Epidermal melanocyte (primary cell): ENCODE measurements at regions not wholly inside any gene's neighbourhood (a gene's known extent, or its start where the extent isn't known, plus 50 kb on each side); places are given as distances from the start of the nearest gene placed in this dataset.
A peak's percentile ranks its signal among the peaks of the same experiment; 100 is the strongest.
"Not testable (repeated sequence)": the region's sequence is repeated elsewhere in the genome, so short reads cannot be mapped to it uniquely, and the experiment has no call there.

Experiments used
- DNase-seq: peaks from one replicate; pipeline ENCODE4 v3.0.0; 2011; ENCODE audit warnings: low spot score; ENCODE audit not compliant: insufficient read length

DNA sequence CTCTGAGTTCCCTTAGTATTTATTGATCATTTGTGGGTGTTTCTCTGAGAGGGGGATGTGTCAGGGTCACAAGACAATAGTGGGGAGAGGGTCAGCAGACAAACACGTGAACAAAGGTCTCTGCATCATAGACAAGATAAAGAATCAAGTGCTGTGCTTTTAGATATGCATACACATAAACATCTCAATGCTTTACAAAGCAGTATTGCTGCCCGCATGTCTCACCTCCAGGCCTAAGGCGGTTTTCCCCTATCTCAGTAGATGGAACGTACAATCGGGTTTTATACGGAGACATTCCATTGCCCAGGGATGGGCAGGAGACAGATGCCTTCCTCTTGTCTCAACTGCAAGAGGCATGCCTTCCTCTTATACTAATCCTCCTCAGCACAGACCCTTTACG, 523.5 kb downstream of the UQCRFS1 start:
- DNase-seq, result not testable (repeated sequence)

GRCh38 chr19:28687296-28687695, 525.7 kb downstream of the UQCRFS1 start:
- no peak for DNase-seq

DNA sequence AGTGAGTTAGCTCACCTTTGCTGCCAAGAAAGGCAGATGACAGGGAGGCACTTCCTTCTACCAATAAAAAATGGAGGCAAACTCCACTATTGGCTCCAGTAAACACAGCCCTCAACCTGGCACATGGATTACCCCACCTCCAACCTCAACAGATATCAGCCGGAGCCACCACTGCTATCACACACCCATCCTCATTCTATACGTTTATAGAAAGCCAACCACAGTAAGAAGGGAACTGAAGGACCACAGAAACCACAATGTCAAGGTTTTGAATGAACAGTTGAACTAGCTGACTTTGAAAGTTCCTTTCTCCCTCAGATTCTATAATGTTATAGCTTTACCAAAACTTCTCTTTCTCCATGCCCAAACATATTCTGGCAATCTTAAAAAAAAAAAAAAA, 526.2 kb downstream of the UQCRFS1 start:
- no peak for DNase-seq

- no peak for DNase-seq
Measured at GRCh38 chr19:28685802-28686201, 527.1 kb downstream of the UQCRFS1 start.

- DNase-seq, result not testable (repeated sequence)
Measured at GRCh38 chr19:28685077-28685476, 527.9 kb downstream of the UQCRFS1 start.

- DNase-seq, result no peak
Measured at GRCh38 chr19:28680111-28680510, 532.8 kb downstream of the UQCRFS1 start.

- DNase-seq, result no peak
Measured at GRCh38 chr19:28670836-28671235, 542.1 kb downstream of the UQCRFS1 start.

DNA sequence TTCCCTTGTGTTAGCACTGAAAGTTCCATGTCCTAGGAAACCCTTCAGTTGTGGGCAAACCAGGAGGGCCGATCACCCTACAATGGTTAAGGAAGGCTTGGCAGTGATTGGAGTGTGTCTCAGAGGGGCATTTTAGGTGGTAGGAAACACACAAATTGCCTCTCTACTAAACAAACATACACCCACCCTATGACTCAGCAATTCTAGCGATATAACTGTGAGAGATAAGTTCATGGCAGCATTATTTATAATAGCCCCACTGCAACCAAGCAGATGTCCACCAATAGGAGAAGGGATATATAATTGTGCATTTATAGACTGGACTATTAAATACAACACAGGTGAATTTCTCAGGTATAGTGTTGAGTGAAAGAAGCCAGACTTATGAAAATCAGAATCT, 543.1 kb downstream of the UQCRFS1 start:
- DNase-seq, result no peak

DNA sequence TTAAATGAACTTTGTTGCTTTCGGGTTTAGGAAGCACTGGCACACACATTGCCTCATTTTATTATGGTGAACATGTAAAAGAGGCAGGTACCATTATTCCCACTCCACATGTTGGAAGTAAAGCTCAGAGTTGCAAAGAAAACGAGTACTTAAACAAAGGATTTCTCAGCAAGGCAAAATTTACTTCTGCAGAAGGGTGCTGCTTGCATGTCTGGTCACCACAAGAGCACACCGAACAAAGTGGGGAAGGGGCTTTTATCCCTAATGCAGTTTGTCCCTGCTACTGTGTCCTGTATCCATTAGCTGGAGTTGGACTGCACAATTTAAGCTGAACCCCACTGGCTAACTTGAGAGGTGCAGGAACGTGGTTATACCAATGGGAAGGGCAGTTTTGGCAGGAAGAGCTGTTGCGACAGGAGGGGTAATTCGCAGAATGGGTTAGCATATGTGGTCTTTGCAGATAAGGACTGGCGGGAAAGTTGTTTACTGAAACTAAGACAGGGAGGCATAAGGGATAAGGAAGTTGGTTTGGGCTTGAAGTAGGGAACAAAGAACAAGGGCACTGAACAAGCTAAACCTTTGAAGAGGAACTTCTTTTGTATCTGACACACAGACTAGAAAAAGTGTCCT, 545.5 kb downstream of the UQCRFS1 start:
- no peak for DNase-seq

DNA sequence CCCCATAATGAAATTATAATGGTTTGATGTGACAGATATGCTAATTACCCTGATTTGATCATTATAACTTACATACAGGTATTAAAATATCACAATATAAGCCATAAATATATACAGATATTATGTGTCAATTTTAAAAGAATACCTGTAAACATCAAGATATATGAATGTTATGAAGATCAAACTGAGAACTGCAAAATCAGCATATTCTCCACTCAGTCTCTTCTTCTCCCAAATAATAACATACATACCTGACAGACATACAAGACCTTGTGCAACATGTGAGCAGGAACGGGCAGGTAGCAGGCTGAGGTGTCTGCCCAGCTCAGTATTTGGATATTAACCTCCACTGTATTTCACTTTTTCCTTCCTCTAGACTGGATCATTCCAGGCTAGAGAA, 547.2 kb downstream of the UQCRFS1 start:
- DNase-seq, result no peak

- no peak for DNase-seq
Measured at GRCh38 chr19:28656644-28657043, 556.3 kb downstream of the UQCRFS1 start.

GRCh38 chr19:28655054-28655453, 557.9 kb downstream of the UQCRFS1 start:
- DNase-seq, result no peak

GRCh38 chr19:28652765-28653164, 560.2 kb downstream of the UQCRFS1 start:
- DNase-seq, result peak; percentile 17

GRCh38 chr19:28646629-28647028, 566.3 kb downstream of the UQCRFS1 start:
- no peak for DNase-seq

GRCh38 chr19:28644169-28644775, 568.7 kb downstream of the UQCRFS1 start:
- DNase-seq, result no peak

DNA sequence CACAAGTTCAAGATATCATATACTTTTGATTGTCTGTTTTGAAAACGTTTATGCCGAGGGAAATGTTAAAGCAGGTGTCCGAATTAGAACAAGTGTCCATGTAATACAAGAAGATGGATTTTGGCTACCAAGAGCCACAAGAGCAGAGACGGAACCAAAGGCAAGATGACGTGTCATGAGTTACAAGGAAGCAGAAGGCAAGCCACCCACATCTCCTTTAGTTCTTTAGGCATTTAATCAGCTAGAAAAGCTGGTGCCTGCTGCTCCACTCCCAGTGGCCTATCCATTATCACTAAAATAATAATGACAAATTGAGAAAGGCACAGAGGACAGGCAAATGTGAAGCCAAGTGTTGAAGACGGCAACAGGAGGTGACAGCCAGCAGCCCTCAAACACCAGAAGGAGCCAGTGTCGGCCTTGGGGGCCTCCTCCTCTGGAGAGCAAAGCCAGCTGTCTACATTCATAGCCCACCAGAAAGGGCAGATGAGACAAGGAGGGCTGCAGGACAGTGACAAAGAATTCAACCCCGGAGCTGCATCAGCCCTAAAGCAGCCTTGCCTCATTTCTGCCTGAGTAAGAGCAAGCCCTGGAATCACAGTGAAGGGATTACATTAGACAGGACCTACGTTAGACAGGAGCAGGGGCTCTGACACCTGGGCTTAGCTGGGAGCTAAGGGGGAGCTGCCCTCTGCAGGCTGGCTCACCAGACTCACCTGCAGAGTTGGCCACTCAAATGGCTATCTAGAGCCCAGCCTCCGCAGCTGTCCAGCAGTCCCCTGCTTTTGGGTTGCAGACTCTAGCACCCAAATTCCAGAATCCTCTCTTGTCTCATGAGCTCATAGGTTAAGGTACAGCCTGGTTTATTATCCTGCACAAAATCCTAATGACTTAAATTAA, 569.9 kb downstream of the UQCRFS1 start:
- no peak for DNase-seq

DNA sequence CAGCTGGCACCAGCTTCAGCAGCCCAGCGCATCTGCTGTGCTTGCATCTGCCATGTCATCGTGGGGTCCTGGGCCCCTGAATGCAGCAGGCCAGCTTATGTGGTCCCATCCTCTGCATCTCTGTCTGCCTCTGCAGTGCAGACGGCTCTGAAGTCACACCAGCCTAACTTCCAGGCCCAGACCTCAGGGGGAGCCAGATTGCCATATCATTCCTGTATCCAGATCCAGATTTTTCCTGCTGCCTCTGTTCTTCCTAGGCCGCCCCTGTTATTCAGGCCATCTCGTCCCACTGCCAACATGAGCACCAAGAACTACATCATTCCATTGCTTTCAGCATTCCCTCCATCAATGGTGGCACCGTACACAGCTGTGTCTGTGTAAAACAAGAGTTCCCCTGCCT, 571.6 kb downstream of the UQCRFS1 start:
- no peak for DNase-seq

DNA sequence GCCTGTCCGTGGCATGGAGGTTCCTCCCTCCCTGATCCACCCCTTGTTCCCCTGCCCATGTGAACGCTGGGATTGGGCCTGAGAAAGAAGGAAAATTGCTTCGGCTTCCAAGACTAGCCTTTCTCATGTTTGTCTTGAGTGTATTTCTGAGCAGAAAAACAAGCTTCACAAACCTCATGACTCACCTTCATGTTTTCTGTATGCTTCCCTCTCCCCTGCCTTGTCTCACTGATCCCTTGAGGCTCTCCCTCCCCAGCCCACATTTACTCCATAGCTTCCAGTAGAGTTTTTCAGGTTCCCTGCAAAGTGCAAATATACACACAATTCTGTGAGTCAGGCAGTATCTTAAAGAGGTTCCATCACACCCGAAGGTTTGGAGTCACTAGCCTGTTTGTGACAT, 572.4 kb downstream of the UQCRFS1 start:
- DNase-seq, result no peak

- no peak for DNase-seq
Measured at GRCh38 chr19:28638445-28638844, 574.5 kb downstream of the UQCRFS1 start.

DNA sequence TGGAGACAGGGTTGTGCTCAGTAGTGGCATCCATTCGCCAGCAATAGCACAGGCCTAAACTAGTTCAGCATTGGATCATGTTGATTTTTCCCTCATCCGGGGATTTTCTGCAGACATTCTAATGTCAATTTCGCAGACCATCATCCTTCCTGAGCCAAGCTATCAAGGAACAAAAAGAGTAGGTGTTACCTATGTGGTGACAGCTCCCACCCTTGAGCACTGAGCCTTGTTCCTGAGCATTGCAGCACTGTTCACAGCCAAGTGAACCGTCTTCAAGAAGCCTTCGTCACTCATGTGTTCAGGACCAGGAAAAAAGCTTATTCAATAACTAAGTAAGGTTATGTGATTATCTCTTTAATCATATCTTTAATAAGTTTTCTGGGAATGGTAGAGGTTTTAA, 576.2 kb downstream of the UQCRFS1 start:
- DNase-seq, result no peak

- DNase-seq, result no peak
Measured at GRCh38 chr19:28636016-28636629, 576.8 kb downstream of the UQCRFS1 start.

DNA sequence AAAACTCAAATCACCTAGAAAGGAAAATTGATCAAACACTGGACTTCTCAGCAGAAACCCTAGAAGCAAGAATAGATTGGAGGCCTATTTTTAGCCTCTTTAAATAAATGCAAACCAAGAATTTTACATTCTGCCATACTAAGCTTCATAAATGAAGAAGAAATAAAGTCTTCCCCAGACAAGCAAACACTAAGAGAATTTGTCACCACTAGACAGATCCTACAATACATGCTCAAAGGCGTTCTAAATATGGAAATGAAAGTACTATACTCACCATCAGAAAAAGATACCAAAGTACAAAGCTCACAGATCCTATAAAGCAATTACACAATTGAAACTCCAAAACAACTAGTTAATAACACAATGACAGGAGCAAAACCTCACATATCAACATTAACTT, 578.1 kb downstream of the UQCRFS1 start:
- DNase-seq, result no peak
